ENCODE measurements at regions not wholly inside any gene's neighbourhood (a gene's known extent, or its start where the extent isn't known, plus 50 kb on each side); places are given as distances from the start of the nearest gene placed in this dataset.
"Not testable (repeated sequence)": the region's sequence is repeated elsewhere in the genome, so short reads cannot be mapped to it uniquely, and the experiment has no call there.

- intact Hi-C loops (cut with DNase I); DNase-seq: not testable (repeated sequence)
Observed at GRCh38 chr10:63980870-63981269, 459.7 kb downstream of the REEP3 start.

DNA sequence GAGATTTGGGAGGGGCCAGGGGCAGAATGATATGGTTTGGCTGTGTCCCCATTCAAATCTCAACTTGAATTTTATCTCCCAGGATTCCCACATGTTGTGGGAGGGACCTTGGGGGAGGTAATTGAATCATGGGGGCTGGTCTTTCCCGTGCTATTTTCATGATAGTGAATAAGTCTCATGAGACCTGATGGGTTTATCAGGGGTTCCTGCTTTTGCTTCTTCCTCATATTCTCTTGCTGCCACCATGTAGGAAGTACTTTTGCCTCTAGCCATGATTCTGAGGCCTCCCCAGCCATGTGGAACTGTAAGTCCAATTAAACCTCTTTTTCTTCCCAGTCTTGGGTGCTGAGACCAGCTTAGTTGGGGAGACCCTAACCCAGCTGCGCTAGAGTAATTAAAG, 462.9 kb downstream of the REEP3 start:
- intact Hi-C loops (cut with DNase I); DNase-seq: not testable (repeated sequence)

DNA sequence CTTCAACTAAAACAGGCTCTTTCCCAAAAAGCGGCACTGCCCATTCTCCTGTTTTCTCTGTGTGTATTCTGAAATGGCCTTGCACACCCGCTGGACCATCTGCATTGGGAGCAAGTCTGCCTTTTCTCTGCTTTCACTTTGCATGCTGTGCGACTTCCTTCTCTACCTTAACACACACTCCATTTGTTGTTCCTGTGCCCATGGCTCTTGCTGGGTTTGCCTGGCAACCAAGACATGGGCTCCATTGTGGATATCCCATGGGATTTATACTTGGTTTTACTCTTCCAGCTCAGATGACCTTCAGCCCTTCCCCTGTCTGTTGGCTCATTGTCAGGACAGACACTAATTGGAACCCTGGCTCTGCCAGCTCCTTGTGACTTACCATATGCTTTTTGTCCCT, 465.3 kb downstream of the REEP3 start:
- intact Hi-C loops (cut with DNase I), result no loop called here
- no peak for DNase-seq

GRCh38 chr10:63987212-63987611, 466.0 kb downstream of the REEP3 start:
- DNase-seq, result no peak
- intact Hi-C loops (cut with DNase I), result no loop called here

DNA sequence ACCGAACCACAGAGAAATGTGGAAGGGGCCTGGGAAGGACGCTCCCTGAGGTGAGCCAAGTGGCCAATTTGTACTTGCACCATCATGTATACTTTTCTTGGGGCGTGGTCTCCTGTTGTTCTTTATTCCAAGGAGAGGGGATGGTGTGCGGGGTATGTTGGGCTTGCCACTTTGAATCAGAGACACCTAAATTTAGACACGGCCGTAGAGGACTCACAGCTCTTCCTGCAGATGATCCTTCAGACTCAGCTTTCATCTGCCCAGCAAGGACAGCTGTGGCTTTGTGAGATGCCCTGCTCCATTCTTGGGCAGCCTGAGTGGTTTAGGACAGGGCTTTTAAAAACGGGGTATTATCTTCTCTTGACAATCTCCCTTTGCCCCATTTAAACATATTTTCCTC, 473.2 kb downstream of the REEP3 start:
- intact Hi-C loops (cut with DNase I), result no loop called here

GRCh38 chr10:64007157-64007556, 486.0 kb downstream of the REEP3 start:
- no peak for DNase-seq
- intact Hi-C loops (cut with DNase I), result no loop called here

More for the DNA sequence above, 473.2 kb downstream of the REEP3 start:
- no peak for DNase-seq

- intact Hi-C loops (cut with DNase I), result no loop called here
- DNase-seq, result no peak
Observed at GRCh38 chr10:64010711-64011110, 489.5 kb downstream of the REEP3 start.

GRCh38 chr10:64011912-64012714, 490.9 kb downstream of the REEP3 start:
- intact Hi-C loops (cut with DNase I), result no loop called here
- DNase-seq, result no peak

GRCh38 chr10:64014281-64014680, 493.1 kb downstream of the REEP3 start:
- intact Hi-C loops (cut with DNase I), result no loop called here
- DNase-seq, result no peak

GRCh38 chr10:64023926-64024470, 502.8 kb downstream of the REEP3 start:
- intact Hi-C loops (cut with DNase I), result no loop called here
- no peak for DNase-seq

- intact Hi-C loops (cut with DNase I), result no loop called here
- DNase-seq, result no peak
Observed at GRCh38 chr10:64033711-64034110, 512.5 kb downstream of the REEP3 start.

- DNase-seq, result peak in 3 of 10 donors; percentile 37 to 81 (median 46)
- intact Hi-C loops (cut with DNase I), result no loop called here
Observed at GRCh38 chr10:64036321-64036930, 515.2 kb downstream of the REEP3 start.

- peak in 4 of 10 donors; percentile 21 to 79 (median 72) for DNase-seq
- intact Hi-C loops (cut with DNase I), result no loop called here
Observed at GRCh38 chr10:64037071-64037661, 516.0 kb downstream of the REEP3 start.

DNA sequence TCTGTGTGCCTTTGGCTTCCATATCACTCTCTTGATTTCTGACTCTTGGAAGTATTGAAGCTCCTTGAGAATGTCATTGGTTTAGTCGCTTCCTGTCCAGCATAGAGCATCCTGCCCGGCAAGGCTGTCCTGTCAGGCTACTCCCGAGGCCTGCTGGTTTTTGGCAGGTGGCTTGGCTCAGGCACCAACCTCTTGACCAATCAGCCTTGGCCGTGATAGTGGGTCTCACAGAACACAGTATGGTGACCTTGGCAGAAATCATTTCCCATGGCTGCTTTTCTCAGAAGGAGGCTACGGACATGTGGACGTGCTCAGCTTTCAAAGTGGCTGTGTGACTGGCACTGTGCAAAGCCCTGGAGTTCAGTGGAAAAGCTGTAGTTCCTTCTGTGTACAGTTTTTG, 516.9 kb downstream of the REEP3 start:
- peak in 3 of 10 donors; percentile 23 to 53 (median 29) for DNase-seq
- intact Hi-C loops (cut with DNase I), result no loop called here

- DNase-seq, result peak in 2 of 10 donors; percentile 13 to 17
- intact Hi-C loops (cut with DNase I), result no loop called here
Observed at GRCh38 chr10:64039198-64039597, 518.0 kb downstream of the REEP3 start.

- no peak for DNase-seq
- intact Hi-C loops (cut with DNase I), result no loop called here
Observed at GRCh38 chr10:64040781-64041180, 519.6 kb downstream of the REEP3 start.

- DNase-seq, result peak in 8 of 10 donors; percentile 46 to 94 (median 66)
Observed at GRCh38 chr10:64041185-64041988, 520.2 kb downstream of the REEP3 start.

DNA sequence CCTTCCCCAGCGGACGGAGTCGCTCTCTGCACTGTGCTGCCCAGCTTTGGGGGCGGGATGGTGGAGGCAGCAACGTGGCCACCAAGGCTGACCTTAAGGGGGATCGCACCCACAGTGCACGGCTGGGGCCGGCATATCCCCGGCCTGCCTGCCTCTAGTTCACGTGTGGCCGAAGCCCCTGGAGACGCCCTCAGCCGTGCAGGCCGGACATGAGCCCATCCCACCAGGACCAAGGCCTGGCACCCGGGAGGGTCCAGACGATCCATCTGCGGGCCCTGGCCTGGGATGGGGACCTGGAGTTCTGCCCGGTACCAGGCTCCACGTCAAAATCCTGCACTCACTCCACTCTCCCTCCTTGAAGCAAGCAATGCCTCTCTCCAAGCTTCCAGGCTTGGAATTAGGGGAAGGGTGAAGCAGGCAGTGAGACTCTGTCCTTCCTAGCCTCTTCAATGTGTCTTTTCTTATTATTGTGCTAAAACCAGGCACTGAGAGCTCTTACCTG, 520.8 kb downstream of the REEP3 start:
- DNase-seq, result peak in 2 of 10 donors; percentile 70 to 84
- intact Hi-C loops (cut with DNase I), result no loop called here

More at GRCh38 chr10:64041185-64041988, 520.2 kb downstream of the REEP3 start:
- intact Hi-C loops (cut with DNase I), result no loop called here

DNA sequence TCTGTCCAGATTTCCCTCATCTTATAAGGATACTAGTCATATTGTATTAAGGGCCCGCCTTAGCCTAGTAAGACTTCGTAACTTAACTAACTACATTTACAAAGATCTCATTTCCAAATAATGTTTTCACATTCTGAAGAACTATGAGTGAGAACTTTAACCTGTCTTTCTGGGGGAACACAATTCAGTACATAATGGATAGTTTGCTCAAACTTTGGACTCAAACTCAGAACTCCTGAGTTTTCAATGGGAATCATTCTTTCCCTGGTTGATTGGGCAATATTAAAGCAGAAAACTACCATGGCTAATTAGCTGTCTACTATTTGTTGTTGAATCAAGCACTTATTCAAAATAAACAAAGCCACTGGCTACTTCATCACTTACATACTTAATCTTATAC, 522.9 kb downstream of the REEP3 start:
- intact Hi-C loops (cut with DNase I), result no loop called here
- DNase-seq, result no peak

DNA sequence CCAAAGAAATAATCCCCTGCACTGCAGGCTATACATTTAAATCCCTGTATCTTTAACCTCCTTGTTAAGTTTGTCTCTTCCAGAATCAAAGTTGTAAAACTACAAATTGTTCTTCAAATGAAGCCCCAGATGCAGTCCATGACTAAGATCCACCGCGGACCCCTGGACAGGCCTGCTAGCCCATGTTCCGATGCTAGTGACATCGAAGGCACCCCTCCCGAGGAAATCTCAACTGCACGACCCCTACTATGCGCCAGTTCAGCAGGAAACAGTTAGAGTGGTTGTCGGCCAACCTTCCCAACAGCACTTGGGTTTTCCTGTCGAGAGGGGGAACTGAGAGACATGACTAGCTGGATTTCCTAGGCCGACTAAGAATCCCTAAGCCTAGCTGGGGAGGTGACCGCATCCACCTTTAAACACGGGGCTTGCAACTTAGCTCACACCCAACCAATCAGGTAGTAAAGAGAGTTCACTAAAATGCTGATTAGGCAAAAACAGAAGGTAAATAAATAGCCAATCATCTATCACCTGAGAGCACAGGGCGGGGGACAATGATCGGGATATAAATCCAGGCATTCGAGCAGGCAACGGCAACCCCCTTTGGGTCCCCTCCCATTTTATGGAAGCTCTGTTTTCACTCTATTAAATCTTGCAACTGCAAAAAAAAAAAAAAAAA, 523.9 kb downstream of the REEP3 start:
- DNase-seq, result peak in 2 of 10 donors; percentile 22 to 64
- intact Hi-C loops (cut with DNase I), result not testable (repeated sequence)

Measured in posterior cingulate gyrus (tissue), 11 donors.